ENCODE measurements at regions not wholly inside any gene's neighbourhood (a gene's known extent, or its start where the extent isn't known, plus 50 kb on each side); places are given as distances from the start of the nearest gene placed in this dataset.
A peak's percentile ranks its signal among the peaks of the same experiment; 100 is the strongest.

- no peak for DNase-seq
Measured at GRCh38 chr10:71048971-71049615, 160.7 kb upstream of the PCBD1 start.

GRCh38 chr10:71049994-71050393 is 161.6 kb upstream of the PCBD1 start:
- no peak for DNase-seq

DNA sequence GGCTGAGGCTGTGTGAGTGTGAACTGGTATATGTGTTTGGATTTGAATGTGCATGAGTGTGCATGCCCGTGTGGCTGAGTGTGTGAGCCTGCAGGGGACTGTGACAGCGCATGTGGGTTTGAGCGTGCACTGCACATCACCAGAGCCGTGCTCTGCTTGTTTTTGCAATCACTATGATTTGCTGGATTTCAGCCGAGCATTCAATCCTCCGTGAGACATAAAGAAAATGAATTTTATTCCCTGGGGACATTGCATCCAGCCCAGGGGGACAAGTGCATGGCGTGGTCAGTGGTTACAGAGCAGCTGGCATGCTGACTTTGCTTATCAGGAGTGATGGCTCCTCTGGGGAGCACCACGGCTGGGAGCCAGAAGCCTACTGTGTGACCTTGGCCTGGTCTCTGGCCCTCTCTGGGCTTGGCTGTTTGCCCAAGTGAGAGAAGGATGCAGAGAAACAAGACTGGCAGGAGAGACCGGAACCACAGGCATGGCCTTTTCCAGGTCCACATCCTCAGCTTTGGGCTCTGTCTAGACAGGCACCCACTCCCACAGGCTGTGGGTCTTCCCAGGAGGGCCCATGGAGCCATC is 160.2 kb upstream of the UNC5B start:
- DNase-seq = no peak

- no peak for DNase-seq
Measured at GRCh38 chr10:71052708-71053107, 159.7 kb upstream of the UNC5B start.

GRCh38 chr10:71053169-71053895 is 159.0 kb upstream of the UNC5B start:
- DNase-seq = no peak

DNA sequence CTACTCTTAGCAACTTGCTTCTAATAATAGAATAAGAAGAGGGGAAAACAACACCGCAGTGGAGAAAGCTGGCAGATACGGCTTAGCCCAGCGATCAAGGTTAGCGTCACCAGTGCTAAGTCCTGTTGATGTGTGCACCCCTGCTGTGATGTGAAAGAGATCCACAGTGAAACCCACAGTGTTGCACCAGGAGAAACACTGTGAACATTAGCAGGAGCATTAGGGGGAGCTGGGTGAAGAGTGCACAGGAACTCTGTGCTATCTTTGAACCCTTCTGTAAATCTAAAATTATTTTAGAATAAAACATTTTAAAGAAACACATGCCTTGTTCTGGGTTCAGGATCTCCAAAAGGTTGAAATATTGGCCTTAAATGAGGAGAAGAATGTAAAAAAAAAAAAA is 154.1 kb upstream of the UNC5B start:
- DNase-seq = no peak

GRCh38 chr10:71059054-71059818 is 153.1 kb upstream of the UNC5B start:
- DNase-seq = no peak

DNA sequence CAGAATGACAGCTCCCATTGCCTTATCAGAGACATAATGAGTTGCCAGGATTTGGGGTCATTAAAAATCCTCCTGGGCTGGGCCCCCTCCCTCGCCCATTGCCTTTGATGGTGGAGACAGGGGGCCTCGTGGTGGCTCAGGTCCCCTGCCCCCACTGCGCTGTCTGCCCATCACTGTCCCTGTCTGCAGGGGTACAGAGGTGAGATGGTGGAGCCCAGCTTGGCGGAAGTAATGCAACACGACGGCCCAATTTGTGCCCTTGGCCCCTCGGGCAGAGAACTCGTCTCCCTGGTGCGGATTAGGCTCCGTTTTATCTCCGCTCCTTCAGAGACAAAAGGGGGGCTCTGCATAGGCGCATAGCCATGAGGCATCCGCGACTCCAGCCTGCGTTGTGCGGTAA is 152.4 kb upstream of the UNC5B start:
- DNase-seq = no peak

GRCh38 chr10:71060476-71061426 is 151.6 kb upstream of the UNC5B start:
- no peak for DNase-seq

- DNase-seq = no peak
Measured at GRCh38 chr10:71061472-71061871, 150.9 kb upstream of the UNC5B start.

DNA sequence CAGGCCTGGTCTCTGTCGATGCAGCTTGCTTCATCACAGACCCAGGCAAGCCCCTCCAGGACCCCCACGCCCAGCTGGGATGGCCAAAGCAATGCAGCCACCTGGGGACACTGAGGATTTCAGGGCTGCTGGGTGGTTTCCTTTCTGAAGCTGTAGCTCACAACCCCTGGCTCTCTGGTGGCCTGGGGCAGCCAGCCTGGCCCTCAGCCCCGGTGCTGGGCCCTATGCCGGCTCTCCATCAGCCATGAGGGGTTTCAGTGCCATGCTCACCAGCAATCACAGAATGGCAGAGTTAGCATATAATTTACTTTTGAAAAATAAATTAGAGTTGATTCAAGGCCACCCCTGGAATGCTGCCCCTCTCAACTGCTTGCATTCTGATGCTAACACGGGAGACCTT is 150.2 kb upstream of the UNC5B start:
- no peak for DNase-seq

- DNase-seq = no peak
Measured at GRCh38 chr10:71063401-71063800, 149.0 kb upstream of the UNC5B start.

DNA sequence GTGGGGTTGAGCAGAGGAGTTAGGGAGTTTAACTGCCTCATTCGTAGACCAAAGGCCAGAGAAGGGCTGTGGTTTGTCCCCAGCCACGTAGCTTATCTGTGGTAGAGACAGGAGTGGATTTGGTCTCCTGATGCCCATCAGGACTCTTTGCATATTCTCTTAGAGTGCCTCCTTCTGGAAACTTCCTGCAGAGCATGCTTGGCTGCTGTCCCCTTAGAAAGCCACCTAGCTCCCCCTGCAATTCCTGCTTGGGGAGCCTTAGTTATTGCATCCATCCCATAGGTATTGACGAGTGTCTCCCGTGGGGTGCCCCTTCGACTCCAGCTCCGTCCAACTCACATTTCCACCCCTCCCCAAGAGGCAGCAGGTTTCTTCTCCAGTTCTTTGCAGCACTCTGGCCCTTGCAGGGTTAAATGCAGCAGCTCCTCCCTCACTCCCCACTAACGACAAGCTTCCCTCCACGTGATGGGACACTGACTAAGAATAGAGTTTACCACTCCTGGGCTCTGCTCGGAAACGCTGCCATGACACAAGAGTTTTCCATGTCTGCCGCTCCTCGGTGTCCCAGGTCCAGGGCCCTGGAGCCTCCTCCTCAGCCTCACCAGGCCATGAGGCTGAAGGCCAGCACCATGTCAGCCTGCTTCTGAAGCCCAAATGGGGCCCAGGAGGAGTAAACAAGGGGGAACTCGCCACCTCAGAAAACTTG is 147.8 kb upstream of the UNC5B start:
- DNase-seq = no peak

- DNase-seq = no peak
Measured at GRCh38 chr10:71065659-71066058, 146.7 kb upstream of the UNC5B start.

GRCh38 chr10:71066600-71066999 is 145.8 kb upstream of the UNC5B start:
- DNase-seq = no peak

- no peak for DNase-seq
Measured at GRCh38 chr10:71067098-71067740, 145.2 kb upstream of the UNC5B start.

DNA sequence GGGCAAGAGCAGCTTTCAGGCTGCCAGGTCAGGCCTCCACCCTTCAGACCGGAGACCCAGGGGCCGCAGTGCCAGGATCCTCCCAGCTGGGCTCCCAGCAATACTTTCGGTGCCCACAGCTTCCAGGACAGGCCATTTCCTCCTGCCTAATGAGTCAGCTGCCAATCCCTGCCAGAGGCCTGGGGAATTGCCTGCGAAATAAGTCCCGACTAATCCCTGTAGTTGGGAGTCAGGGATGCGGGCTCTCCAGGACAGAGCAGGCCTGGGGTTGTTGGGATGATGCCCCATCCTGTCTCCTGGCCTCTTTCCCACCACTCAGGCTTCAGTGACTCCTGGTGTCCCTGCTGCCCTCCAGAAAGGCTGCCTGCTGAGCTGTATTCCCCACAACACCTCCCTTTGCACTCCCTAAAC is 143.5 kb upstream of the UNC5B start:
- peak; percentile 6 for DNase-seq

DNA sequence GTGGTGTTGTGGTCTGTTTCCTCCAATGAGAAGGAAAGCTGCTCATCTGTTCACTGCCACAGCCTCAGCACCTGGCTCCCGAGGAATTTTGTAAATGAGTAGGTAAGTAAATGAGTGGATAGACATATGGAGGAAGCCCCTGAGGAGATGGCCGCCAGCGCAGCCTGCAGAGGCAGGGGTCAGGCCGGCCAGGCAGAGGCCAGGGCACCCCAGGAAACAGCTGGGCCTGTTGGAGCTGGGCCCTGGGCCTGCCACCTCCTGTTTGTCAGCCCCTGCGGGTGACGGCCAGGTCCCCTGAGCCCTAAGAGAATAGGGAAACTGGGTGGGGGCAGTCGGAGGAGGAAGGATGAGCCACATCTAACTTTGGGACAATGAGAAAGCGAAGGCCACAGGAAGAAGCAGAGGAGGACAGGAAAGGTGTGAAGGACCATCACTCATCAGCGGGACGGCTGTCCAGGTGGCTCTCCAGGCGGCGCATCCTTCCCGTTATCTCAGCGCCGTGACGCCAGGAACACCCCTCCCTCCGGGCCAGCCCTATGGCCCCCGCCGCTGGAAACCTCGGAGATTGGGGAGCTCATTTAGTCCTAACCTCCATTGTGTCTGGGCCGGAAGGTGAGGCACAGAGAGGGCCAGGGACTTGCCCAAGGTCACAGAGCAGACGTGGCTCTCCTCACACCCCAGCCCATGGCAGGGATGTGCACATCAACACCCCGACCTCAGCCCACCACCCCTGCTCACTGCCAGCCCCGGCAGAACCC is 142.3 kb upstream of the UNC5B start:
- no peak for DNase-seq

DNA sequence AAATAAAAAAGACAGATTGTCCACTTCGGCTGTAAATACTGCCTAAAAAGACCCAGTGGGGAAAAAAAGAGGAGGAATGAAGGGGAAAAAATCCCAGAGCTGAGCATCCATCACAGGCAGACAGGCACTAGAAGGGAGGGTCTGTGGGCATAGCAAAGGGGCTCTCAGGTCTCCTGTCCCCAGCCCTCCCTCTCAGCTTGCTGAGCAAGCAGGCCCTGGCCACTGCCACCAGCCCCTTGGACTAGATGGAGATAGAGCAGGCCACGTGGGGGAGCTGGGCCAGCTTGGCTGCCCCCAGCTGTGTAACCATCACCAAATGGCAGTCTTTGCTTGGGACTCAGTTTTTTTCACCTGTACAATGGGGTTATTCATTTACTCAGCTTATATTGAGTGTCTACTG is 141.6 kb upstream of the UNC5B start:
- DNase-seq = no peak

- no peak for DNase-seq
Measured at GRCh38 chr10:71072131-71072822, 140.1 kb upstream of the UNC5B start.
